ENCODE measurements at regions not wholly inside any gene's neighbourhood (a gene's known extent, or its start where the extent isn't known, plus 50 kb on each side); places are given as distances from the start of the nearest gene placed in this dataset.

DNA sequence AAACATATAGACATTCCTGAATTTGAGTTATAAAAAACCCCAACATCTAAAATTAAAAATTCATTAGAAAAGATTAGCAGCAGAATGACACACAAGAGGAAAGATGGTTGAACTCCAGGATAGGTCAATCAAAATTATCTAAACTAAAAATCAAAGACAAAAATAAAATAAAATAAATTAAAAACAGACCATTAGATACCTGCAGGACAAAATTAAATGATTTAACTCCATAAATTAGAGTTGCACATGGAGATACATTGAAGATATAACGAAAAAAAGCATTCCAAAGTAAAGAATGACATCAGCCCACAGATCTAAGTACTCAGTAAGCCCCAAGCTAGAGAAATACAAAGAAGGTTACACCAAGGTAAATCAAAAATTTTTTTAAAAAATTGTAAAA, 226.1 kb upstream of the SORCS1 start:
- no peak for DNase-seq

DNA sequence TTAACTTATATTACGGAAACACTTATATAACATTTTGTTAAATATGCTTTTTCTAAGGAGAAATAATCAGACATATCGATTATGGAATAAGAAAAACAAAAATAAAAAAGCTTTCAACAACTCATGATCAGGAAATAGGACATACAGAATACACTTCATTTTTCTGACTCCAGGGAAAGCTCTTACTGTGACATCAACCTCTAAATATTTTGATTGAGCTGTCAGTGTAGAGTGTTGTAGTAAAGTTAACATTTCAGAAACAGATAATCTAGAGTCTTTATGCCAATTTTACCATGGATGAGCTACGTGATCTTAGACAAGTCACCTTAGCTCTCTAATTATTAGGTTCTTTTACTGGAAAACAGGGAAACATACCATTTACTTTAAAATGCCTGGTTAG, 218.9 kb upstream of the SORCS1 start:
- no peak for DNase-seq

DNA sequence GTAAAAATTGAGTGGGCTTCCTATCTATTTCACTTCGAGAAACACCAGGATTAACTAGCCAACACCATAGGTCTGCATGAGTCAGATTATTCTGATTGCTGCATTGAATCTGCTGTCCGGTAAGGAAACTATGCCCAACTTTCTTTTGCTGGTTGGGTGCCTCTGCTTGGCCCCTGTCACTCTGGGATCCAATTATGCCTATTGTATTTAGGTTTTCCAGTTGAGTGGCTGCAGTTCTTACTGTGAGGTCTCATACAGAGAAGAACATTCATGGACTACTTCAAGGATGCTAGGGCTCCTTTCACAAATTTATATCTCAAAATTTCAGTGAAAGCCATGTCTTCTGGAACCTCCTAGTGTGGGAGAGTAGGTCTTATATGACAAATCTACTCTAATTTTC, 215.1 kb upstream of the SORCS1 start:
- DNase-seq, result no peak

DNA sequence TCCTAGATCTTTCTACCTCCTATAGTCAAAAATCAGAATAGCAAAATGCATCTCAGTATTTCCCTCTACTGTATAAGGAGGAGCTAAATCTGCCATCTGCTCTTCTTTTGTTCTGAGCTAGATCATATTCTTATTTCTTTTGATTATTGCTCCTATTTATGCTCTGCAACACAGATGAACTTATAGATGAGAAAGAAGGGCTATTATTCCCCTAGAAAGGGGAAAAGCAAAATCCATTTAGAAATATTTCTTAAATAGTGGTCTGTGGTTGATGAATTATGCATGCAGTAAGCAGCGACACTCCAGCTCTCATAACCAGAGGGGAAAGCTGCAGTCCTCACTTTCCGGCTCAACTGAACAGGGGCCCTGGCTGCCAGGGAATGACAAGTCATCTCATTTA, 207.3 kb upstream of the SORCS1 start:
- no peak for DNase-seq

DNA sequence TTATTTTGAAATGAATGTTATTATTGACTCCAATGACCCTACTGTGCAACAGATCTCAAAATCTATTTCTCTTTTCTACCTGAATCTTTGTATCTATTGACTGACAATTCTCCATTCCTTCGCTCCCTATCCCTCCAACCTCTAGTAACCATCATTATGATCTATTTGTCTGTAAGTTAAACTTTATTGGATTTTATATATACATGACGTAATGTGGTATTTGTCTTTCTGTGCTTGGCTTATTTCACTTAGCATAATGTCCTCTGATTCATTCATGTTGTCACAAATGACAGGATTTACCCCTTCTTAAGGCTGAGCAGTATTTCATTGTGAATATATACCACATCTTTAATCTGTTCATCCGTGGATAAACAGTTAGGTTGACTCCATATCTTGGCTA, 200.4 kb upstream of the SORCS1 start:
- no peak for DNase-seq

DNA sequence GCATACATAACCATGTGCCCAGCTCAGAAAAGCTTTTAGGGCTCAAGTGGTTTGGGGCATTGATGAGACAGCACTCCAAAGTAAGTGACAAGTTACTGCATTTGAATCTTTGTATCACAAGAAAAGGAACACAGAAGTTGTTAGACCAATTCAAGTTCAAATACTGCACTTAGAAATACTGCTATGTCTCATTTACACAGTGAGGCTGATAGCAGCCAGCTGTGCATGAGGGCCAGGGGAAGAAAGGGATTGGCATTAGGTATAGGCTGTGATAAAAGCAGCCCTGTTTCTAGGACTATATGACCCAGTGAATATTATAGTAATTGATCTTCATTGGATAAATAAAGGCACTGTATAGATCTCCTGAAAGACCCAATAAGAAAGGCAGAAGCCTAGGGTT, 197.8 kb upstream of the SORCS1 start:
- no peak for DNase-seq

DNA sequence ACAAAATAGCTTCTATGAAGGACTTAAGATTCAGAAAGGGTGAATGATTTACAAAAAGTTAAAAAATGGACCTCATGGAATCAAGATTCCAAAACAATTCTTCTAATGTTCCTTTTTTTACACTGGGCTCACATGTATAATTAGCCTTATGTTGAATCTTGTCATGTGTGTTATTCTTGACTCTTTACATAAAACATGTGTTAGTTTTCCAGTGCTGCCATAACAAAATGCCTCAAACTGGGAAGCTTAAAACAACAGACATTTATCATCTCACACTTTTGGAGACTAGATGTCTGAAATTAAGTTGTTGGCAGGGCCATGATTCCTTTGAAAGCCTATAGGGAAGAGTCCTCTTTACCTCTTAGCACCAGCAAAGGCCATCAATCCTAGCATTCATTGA, 192.5 kb upstream of the SORCS1 start:
- no peak for DNase-seq

DNA sequence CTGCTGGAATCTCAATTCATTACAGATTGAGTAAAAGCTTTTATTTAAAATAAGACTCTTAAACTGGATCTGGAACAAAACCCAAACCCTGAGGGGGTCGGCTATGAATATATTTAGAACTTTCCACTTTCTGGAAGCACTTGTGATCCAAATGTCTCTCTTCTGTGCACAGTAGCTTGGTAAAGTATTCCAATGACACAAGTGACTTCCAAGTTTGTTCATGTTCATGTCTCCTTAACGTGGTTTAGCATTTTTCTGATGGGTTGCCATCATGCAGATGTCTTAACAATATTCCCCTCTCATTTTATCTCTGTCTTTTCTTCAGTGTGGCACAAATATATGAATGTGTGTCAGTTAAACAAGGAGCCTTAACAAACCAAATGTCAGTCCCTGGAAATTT, 191.9 kb upstream of the SORCS1 start:
- no peak for DNase-seq

DNA sequence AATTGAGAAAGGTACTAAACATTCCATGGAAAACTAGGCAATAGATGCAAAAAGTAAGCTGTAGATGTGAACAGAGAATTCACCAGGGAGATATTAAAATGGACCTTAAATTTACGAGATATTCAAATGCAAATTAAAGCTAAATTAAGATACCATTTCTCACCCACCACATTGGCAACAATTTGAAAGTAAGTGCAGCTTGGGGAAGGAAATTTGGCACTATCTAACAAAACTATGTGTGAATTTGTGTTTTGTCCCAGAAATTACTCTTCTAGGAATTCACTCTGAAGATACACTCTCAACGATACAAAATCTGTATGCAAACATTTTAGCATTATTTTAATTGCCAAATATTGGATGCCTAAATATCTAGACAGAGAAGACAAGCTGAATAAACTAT, 178.2 kb upstream of the SORCS1 start:
- no peak for DNase-seq

DNA sequence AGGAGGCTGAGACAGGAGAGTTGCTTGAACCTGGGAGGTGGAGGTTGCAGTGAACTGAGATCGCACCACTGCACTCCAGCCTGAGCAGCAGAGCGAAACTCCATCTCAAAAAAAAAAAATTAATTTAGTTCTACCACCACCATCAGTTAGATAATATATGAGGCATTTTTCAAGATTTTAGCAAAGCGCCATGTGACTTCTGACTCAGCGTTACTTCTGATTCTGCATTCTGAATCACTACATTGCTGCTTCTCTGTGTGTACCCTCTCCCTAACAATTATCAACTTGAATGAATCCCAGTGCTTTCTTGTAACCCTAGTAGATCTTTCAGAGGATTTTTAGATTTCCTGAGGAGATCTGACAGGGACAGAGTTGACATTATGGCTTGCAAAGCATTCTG, 176.8 kb upstream of the SORCS1 start:
- no peak for DNase-seq

DNA sequence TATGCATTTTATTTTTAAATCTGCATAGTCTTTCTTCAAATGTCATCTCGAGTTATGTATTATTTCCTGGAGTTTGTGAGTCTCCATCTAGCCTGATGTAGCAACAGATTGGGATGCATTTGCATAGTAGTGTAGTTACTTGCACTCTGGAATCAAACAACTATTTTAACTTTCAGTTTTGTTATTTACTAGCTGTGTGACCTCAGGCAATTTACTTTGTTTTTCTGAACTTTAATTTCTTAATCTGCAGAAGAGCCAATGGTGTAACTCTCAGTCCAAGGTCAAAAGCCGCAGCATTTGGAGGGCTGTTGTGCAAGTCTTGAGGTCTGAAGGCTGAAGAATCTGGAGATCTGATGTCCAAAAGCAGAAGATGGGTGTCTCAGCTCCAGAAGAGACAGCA, 175.8 kb upstream of the SORCS1 start:
- no peak for DNase-seq

DNA sequence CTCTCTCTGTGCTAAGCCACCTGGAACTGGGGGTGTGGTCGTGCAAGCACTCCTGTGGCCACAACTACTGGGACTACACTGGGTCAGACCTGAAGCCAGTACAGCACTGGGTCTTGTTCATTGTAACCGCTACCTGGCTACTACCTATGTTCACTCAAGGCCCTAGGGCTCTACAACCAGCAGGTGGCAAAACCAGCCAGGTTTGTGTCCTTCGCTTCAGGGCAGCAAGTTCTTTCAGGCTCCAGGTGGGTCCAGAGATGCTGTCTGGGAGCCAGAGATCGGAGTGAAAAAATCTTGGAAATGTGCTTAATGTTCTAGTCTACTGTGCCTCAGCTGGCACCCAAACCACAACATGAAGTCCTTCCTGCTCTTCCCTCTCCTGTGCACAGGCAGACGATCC, 171.6 kb upstream of the SORCS1 start:
- no peak for DNase-seq

DNA sequence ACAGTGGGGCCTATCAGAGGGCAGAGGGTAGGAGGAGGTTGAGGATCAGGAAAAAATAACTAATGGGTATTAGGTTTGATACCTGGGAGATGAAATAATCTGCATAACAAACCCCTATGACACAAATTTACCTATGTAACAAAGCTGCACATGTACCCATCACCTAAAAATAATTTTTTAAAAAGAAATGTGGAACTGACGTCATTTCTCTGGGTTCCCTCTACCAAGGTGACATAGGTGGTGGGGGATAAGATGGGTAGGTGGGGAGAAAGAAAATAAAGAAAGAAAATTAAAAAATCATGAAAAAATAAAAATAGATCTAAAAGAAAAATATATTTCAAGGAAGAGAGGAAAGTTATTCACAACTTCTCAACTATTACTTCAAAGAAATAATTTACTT, 153.1 kb upstream of the SORCS1 start:
- no peak for DNase-seq

DNA sequence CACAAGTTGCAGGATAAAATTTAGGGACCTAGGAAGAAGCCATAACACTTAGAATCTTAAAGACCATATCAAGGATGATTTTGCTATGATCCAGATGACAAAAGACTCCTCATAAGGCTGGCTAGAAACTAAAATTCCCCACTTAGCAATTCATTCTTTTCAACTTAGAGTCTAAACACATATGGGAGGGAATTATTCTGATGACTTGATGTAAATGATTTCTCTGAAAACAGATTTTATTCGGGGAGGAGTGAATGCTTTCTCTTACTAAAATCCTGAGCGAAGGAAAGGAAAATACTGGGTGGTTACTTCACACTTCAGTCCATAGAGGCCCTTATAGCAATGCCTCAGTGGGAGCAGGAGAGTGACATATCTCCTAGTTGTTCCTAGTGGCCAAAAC, 138.7 kb upstream of the SORCS1 start:
- no peak for DNase-seq

DNA sequence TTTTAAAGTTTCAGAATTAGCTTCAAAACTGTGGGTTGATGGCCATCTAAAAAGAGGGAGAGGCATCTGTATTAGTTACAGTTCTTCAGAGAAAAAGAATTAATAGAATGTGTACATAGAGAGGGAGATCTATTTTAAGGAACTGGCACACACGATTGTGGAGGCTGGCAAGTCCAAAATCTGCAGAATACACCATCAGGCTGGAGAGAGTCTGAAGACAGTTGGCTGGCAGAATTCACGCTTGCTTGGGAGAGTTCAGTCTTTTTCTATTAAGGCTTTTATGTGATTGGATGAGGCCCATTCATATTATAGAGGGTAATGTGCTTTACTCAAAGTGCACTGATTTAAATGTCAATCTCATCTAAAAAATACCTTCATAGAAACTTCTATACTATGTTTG, 135.1 kb upstream of the SORCS1 start:
- no peak for DNase-seq

DNA sequence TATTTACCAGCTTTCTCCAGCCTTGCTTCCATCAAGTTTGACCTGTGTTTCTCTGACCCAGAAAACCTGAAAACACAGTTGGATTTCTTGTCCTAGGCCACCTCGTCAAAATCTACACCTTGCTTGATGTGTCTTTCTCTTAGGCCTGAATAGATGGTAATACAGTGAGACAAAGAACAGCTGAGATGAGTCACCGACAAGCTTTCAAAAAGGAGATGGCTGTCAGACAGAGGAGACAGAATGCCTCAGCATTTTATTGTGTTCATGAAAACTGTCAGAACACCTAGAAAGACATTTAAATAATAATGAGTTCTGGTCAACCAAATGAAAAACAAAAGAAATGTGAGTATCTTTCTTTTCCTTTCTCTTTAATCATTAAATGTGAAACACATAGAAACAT, 119.7 kb upstream of the SORCS1 start:
- DNase-seq, result no peak

DNA sequence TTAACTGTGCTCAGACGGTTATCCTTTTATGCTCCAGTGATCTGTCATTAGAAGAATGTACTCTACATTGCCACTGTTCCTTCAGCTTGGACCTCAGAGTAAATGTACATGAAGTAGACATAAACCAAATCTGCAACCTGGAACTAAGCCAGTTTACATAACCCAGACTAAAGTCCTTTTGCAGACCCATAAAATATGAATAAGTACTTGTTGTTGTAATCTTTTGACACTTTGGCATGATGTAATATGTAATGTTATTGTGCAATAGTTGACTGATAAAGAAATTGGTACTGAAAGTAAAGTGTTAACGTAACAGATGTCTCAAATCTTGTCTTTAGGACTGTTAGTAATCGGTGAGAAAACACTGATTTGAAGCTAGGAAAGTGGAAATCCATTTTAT, 115.8 kb upstream of the SORCS1 start:
- DNase-seq, result no peak

DNA sequence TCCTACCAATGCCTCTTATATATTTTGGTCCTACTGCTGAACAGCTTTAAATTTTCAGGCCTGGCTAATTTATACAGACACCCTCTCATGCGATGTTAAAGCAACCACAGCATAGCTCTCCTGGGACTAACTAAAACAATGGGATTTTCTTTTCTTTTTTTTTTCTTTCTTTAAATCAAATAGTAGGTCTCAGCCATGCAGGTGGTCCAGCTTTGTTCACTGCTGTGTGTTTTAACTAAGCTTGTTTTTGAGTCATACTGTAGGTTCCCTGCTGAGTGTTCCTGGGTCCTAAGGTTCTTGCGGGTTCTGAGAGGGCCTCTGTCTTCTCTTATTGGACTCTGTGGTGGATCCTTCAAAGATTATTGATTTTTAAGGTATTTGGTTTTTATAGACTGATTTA, 113.1 kb upstream of the SORCS1 start:
- no peak for DNase-seq

DNA sequence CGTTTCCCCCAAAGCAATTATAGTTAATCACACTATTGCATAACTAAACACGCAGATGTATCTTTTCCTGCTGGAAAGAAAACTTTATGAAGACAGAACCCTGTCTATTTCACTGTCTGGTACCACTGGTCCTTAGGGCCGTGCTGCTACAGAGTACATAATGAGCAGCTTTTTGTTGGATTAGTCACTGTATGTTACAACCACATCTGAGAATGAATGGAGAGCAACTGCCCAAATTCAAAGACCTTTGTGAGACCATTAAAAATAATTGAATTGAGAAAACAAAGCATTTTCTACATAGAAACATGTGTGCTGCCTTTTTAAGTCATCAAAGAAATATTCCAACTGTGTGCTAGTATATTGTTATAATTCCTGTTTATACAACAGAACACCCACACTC, 111.3 kb upstream of the SORCS1 start:
- no peak for DNase-seq

DNA sequence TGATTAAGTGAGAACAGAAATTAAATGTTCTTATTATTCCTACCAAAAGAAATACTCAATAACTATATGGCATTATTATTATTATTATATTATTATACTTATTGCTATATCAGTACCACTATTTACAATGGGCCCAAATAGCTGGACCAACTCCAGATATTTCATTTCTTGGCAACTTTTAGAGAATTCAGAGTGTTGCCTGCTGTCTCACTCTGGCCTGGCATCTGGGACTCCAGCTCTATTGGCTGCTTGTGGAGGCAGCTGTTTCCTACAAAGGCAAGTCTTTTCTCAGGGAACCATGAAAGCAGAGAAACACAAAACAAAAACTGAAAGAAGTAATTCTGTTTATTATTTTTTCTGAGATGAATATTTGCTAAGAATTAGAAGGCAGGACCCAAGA, 105.1 kb upstream of the SORCS1 start:
- DNase-seq, result no peak

DNA sequence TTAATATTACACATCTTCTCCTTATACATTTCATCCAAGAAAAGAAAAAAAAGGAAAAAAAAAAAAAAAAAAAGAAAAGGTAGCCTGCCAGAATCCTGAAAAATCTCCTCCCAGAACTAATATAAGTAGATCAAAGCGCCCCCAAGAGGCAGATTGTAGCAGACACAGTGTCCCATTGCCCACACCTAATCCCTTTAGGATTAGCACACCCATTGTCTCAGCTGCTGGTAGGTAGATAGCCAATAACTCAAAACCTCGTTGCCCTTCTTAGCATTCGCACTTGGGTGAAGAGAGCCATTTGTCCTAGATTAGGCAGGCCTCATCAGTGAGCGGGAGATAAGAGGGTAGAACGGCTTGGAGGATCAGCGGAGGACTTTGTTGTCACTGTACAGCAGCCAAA, 100.2 kb upstream of the SORCS1 start:
- DNase-seq, result no peak

DNA sequence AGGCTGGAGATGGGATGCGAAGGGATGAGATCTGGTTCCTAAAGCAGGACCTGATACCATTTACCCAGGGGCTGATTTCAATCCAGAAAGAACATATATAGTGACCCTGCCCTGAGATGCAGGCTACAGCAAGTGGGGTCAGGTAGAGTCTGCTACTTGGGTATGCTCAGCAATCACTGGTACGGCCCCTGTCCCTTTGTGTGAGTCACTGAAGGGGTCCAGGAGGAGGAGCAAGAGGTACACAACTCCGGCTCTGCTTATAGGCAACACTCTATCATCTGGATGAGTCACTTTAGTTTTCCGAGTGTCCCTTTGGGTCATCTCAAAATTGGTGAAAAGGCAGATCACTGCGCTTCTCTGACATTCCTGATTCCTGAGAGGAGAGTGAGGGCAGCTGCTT, 79.6 kb upstream of the SORCS1 start:
- DNase-seq, result no peak

DNA sequence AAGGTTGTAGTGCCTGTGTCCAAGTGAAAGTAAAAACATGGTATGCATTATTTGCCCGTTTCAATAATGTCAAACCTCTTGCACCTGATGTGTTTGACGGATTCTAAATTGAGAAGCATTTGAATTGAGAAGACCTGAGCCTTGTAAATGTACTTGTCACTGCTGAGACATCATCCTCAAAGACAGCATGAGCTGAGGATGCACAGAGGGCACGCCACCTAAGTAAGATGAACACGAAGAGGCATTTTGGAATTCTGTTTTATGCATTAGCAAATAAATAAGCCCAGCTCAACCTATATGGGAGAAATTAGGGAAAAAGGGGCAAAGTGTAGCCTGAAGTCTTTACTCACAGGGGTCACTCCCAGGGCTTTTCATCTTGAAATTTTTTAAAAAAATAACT, 73.8 kb upstream of the SORCS1 start:
- DNase-seq, result no peak

DNA sequence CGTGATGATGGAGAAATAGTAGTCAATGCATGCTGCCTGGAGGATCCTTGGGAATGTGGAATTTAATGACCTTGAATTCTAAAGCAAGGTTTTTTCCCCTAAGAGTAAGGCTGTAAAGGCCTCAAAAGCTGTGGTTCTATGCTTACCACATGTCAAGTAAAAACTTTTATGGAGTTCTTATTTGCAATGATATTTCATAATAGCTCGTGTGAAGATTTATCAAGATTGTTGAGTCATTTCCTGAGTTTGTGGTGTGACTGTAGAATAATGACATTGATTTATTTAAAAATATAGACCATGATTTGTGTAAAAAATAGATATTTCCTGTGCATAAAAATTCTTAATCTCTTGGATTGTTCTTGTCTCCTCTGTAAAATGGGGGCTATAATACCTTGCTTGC, 67.5 kb upstream of the SORCS1 start:
- DNase-seq, result no peak

DNA sequence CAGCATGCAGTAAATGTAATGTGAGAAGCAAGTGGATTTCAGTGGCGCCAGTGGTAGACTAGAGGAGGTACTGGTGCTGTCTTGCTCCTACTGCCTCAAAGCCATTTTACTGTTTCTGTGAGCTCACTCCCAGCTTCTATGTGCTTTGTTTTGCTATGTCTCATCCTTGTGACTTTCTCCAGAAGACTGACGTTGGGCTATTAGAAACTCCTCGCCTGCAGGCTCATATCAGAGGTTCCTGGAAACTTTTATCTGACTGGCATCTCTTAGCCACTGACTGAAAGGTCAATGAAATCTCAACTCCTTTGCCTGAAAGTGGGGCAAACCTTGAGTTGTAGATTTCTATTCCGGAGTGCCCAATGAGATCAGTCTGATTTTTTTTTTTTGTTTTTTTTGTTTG, 66.4 kb upstream of the SORCS1 start:
- DNase-seq, result no peak

DNA sequence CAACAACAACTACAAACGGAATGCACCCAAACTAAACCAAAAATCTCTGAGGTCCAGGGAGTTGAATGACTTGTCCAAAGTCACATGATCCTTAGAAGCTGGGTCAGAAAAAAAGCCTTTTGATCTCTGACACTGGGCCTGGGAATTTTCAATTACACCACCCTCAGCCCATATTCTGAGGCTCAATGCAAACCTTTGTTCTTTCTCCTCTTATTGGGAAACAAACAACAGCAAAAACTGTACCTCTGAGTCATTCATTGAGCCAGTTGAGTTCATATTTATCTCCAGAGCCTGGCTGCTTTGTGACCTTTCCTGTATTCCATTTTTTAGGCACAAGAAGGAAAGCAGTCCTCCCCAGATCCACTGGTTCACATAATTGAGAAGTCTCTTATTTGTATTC, 51.2 kb upstream of the SORCS1 start:
- no peak for DNase-seq
